ENCODE measurements at regions not wholly inside any gene's neighbourhood (a gene's known extent, or its start where the extent isn't known, plus 50 kb on each side); places are given as distances from the start of the nearest gene placed in this dataset.

- no peak for DNase-seq (ENCODE audit: low spot score in 2 of 2)
- intact Hi-C loops (cut with DNase I; ENCODE audit: low total_unique reads): no loop called here
These were observed 107.3 kb downstream of the OR2K2 start for GRCh38 chr9:111222757-111223156.

GRCh38 chr9:111212874-111213273 lies 117.2 kb downstream of the OR2K2 start:
- 91 to 95% methylated on average over 6 of the region's 6 CpGs for WGBS, 2 donors
- no peak for TF ChIP-seq CTCF (IDR thresholded peaks at IDR 0.05)
- no peak for TF ChIP-seq POLR2A (IDR thresholded peaks at IDR 0.05)
- no peak overlapping the region for H3K4me3 ChIP-seq (ENCODE audit: low read depth, poor library complexity, severe bottlenecking)
- intact Hi-C loops (cut with DNase I; ENCODE audit: low total_unique reads): loop anchor here (5.0 kb wide), 1 partner anchor 1261 kb away; no protein-coding TSS in a partner anchor
- DNase-seq (ENCODE audit: low spot score in 2 of 2): no peak

More at GRCh38 chr9:111222757-111223156, 107.3 kb downstream of the OR2K2 start:
- no peak for TF ChIP-seq CTCF (IDR thresholded peaks at IDR 0.05)
- TF ChIP-seq POLR2A (IDR thresholded peaks at IDR 0.05): no peak
- H3K4me3 ChIP-seq (ENCODE audit: low read depth, poor library complexity, severe bottlenecking): no peak overlapping the region
- WGBS, 2 donors: 78% methylated on average over 1 of the region's 1 CpG

DNA sequence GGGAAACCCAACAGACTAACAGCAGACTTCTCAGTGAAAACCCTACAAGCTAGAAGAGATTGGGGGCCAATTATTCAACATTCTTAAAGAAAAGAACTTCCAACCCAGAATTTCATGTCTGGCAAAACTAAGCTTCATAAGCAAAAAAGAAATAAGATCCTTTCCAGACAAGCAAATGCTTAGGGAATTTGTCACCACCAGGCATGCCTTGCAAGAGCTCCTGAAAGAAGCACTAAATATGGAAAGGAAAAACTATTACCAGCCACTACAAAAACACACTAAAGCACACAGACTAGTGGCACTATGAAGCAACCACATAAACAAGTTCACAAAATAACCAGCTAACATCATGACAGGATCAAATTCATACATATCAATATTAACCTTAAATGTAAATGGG lies 131.1 kb downstream of the OR2K2 start:
- H3K4me3 ChIP-seq (ENCODE audit: low read depth, poor library complexity, severe bottlenecking): no peak overlapping the region
- DNase-seq (ENCODE audit: low spot score in 2 of 2): no peak
- intact Hi-C loops (cut with DNase I; ENCODE audit: low total_unique reads): no loop called here
- TF ChIP-seq CTCF (IDR thresholded peaks at IDR 0.05) (no peak), POLR2A (IDR thresholded peaks at IDR 0.05) (no peak)

DNA sequence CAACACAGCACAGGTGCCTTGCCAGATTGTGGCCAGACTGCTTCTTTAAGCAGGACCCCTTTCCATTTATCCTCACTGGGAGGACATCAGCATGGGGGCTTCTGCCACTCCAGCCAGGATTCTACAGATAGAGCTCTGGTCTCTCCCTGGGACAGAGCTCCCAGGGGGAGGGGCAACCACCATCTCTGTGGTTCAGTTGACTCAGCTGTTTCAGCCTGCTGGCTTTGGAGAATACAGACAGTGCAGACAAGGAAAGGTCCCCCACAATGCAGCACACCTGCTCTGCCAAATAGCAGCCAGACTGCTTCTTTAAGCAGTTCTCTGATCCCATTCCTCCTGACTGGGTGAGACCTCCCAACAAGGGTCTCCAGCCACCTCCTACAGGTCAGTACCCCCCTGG lies 132.8 kb downstream of the OR2K2 start:
- no peak overlapping the region for H3K4me3 ChIP-seq (ENCODE audit: low read depth, poor library complexity, severe bottlenecking)
- intact Hi-C loops (cut with DNase I; ENCODE audit: low total_unique reads): no loop called here
- TF ChIP-seq POLR2A (IDR thresholded peaks at IDR 0.05) (no peak), CTCF (IDR thresholded peaks at IDR 0.05) (no peak)
- DNase-seq (ENCODE audit: low spot score in 2 of 2): no peak

DNA sequence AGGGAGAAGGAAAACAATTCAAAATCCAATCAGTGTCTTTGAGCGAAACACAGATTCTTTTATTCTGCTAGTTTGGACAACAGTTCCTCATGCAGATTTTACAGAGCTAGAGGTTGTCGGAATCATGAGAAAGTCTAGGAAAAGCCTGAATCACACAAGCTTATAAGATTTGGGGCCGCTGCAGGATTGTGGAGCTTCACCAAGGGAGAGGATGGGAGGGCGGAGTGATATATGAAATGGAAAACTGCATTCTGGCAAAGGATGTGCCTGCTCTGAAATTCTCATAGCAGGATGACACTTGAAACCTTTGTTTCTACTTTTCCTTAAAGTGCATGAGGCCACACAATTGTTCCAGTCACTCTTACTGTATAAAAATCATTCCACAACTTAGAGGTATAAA lies 134.3 kb downstream of the OR2K2 start:
- no peak overlapping the region for H3K4me3 ChIP-seq (ENCODE audit: low read depth, poor library complexity, severe bottlenecking)
- intact Hi-C loops (cut with DNase I; ENCODE audit: low total_unique reads): no loop called here
- no peak for DNase-seq (ENCODE audit: low spot score in 2 of 2)
- 70 to 76% methylated on average over 4 of the region's 4 CpGs for WGBS, 2 donors
- TF ChIP-seq CTCF (IDR thresholded peaks at IDR 0.05) (no peak), POLR2A (IDR thresholded peaks at IDR 0.05) (no peak)

- no peak for TF ChIP-seq POLR2A (IDR thresholded peaks at IDR 0.05)
- no peak for TF ChIP-seq CTCF (IDR thresholded peaks at IDR 0.05)
- intact Hi-C loops (cut with DNase I; ENCODE audit: low total_unique reads): no loop called here
- no peak for DNase-seq (ENCODE audit: low spot score in 2 of 2)
These were observed 136.9 kb downstream of the OR2K2 start for GRCh38 chr9:111193095-111193494.

More at GRCh38 chr9:111193095-111193494, 136.9 kb downstream of the OR2K2 start:
- no peak overlapping the region for H3K4me3 ChIP-seq (ENCODE audit: low read depth, poor library complexity, severe bottlenecking)
